CD4-positive, alpha-beta T cell treated with Interleukin-4 for 4 hours (primary cell): ENCODE measurements at regions not wholly inside any gene's neighbourhood (a gene's known extent, or its start where the extent isn't known, plus 50 kb on each side); places are given as distances from the start of the nearest gene placed in this dataset.

Experiments
- DNase-seq: peaks from one replicate; pipeline ENCODE4 v3.0.0-alpha.2; 2020

GRCh38 chr3:22117751-22118346 is 366.8 kb upstream of the ZNF385D start:
- no peak for DNase-seq

- no peak for DNase-seq
Observed at GRCh38 chr3:22118542-22118941, 367.5 kb upstream of the ZNF385D start.

- no peak for DNase-seq
Observed at GRCh38 chr3:22121068-22121701, 370.2 kb upstream of the ZNF385D start.

- no peak for DNase-seq
Observed at GRCh38 chr3:22122567-22122966, 371.6 kb upstream of the ZNF385D start.

GRCh38 chr3:22129101-22129500 is 378.1 kb upstream of the ZNF385D start:
- no peak for DNase-seq

GRCh38 chr3:22141769-22142168 is 390.8 kb upstream of the ZNF385D start:
- no peak for DNase-seq

- no peak for DNase-seq
Observed at GRCh38 chr3:22147161-22147560, 396.2 kb upstream of the ZNF385D start.

- no peak for DNase-seq
Observed at GRCh38 chr3:22156868-22157267, 405.9 kb upstream of the ZNF385D start.

- no peak for DNase-seq
Observed at GRCh38 chr3:22157848-22158247, 406.8 kb upstream of the ZNF385D start.

- DNase-seq = no peak
Observed at GRCh38 chr3:22159004-22159695, 408.1 kb upstream of the ZNF385D start.

- no peak for DNase-seq
Observed at GRCh38 chr3:22161315-22161714, 410.3 kb upstream of the ZNF385D start.

- DNase-seq = no peak
Observed at GRCh38 chr3:22170370-22170769, 419.4 kb upstream of the ZNF385D start.

GRCh38 chr3:22172964-22173363 is 422.0 kb upstream of the ZNF385D start:
- no peak for DNase-seq

GRCh38 chr3:22175947-22176346 is 424.9 kb upstream of the ZNF385D start:
- DNase-seq = no peak

GRCh38 chr3:22176911-22177310 is 425.9 kb upstream of the ZNF385D start:
- DNase-seq = no peak

GRCh38 chr3:22189616-22190015 is 438.6 kb upstream of the ZNF385D start:
- DNase-seq = no peak

GRCh38 chr3:22199095-22199494 is 448.1 kb upstream of the ZNF385D start:
- no peak for DNase-seq

- no peak for DNase-seq
Observed at GRCh38 chr3:22208844-22209243, 457.8 kb upstream of the ZNF385D start.

- no peak for DNase-seq
Observed at GRCh38 chr3:22209578-22209977, 458.6 kb upstream of the ZNF385D start.

GRCh38 chr3:22210693-22211092 is 459.7 kb upstream of the ZNF385D start:
- DNase-seq = no peak

GRCh38 chr3:22216601-22217000 is 465.6 kb upstream of the ZNF385D start:
- DNase-seq = no peak

GRCh38 chr3:22225161-22225560 is 474.2 kb upstream of the ZNF385D start:
- DNase-seq = no peak

GRCh38 chr3:22228705-22229104 is 477.7 kb upstream of the ZNF385D start:
- DNase-seq = no peak

- DNase-seq = no peak
Observed at GRCh38 chr3:22231061-22231460, 480.1 kb upstream of the ZNF385D start.
